ENCODE measurements at regions not wholly inside any gene's neighbourhood (a gene's known extent, or its start where the extent isn't known, plus 50 kb on each side); places are given as distances from the start of the nearest gene placed in this dataset.

DNA sequence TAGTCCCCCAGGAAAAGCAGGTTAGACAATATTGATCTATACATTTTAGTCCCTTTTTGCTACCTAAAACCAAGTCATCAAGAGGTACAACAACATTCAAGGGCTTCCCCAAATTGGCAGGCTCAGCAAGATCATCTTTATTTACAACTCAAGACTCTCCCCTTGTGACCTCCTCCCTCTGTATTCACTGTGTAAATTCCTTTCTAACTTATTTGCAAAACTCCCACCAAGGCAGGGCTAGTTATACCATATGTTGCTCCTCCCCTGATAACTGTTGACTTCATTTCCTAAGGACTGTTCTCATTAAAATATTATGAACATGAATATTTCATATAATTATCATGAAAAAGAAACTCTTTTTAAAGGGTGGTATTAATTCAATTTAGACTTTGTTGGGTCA is 275.6 kb downstream of the DTHD1 start:
- H3K4me3 ChIP-seq (replicated peaks in 1 of 2; ENCODE audit: low read depth in 2 of 2, low read length in 2 of 2), result no peak overlapping the region
- no peak for DNase-seq (ENCODE audit: low read depth in 2 of 2)
- TF ChIP-seq, protein P1, sequence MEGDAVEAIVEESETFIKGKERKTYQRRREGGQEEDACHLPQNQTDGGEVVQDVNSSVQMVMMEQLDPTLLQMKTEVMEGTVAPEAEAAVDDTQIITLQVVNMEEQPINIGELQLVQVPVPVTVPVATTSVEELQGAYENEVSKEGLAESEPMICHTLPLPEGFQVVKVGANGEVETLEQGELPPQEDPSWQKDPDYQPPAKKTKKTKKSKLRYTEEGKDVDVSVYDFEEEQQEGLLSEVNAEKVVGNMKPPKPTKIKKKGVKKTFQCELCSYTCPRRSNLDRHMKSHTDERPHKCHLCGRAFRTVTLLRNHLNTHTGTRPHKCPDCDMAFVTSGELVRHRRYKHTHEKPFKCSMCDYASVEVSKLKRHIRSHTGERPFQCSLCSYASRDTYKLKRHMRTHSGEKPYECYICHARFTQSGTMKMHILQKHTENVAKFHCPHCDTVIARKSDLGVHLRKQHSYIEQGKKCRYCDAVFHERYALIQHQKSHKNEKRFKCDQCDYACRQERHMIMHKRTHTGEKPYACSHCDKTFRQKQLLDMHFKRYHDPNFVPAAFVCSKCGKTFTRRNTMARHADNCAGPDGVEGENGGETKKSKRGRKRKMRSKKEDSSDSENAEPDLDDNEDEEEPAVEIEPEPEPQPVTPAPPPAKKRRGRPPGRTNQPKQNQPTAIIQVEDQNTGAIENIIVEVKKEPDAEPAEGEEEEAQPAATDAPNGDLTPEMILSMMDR (IDR thresholded peaks at IDR 0.05; ENCODE audit: low read depth, low read length), result no peak

DNA sequence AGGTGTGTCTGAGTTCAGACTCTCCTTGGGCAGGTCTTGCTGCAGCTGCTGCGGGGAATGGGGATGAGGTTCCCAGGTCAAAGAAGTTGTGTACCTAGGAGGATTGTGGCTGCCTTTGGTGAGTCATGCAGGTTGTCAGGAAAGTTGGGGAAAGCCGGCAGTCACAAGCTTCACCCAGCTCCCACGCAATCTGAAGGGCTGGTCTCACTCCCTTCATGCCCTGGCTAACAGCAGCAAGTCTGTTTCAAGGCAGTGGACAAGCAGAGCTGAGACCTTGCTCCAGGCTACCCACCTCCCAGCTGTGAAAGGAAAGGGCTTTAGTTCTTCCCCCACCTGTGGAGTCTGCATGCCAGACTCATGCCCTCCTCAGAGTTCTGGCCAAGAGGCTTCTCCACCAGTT is 287.2 kb downstream of the DTHD1 start:
- H3K4me3 ChIP-seq (replicated peaks in 1 of 2; ENCODE audit: low read depth in 2 of 2, low read length in 2 of 2), result no peak overlapping the region
- no peak for DNase-seq (ENCODE audit: low read depth in 2 of 2)
- TF ChIP-seq, protein P1 (IDR thresholded peaks at IDR 0.05; ENCODE audit: low read depth, low read length), result no peak

DNA sequence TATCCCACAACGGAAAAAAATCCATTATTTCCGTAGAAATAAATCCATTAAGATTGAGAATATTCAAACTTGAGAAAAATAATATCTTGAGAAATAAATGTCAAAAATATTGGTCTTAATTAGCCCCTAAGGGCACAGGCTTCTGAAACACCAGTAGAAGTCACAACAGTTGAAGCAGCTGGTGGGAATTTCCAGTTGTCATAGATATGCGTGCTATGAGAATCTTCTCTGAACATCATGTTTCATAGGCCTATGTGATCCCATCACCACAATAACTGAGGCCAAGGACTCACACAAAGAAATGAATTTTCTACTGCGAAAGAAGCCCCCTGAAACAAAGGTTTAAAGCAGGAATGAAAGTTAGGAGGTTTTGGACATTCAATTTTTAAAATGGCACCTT is 292.0 kb downstream of the DTHD1 start:
- no peak overlapping the region for H3K4me3 ChIP-seq (replicated peaks in 1 of 2; ENCODE audit: low read depth in 2 of 2, low read length in 2 of 2)
- TF ChIP-seq, protein P1 (IDR thresholded peaks at IDR 0.05; ENCODE audit: low read depth, low read length), result no peak
- no peak for DNase-seq (ENCODE audit: low read depth in 2 of 2)

DNA sequence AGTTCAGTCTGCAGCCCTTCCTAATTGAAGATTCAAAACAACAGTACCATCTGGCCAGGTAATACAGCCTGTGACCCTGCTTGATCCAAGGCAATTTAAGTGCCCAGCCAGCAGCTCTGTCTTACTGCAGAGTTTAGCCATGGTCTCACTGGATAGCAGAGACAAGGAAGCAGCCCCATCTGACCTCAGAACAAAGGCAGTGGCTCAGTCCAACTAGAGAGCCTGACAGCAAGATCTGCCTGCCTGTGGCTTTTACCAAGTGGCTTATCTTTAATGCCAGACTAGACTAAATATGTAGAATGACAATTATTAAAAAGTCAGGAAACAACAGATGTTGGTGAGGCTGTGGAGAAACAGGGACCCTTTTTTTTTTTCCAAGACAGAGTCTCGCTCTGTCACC is 293.4 kb downstream of the DTHD1 start:
- H3K4me3 ChIP-seq (replicated peaks in 1 of 2; ENCODE audit: low read depth in 2 of 2, low read length in 2 of 2), result no peak overlapping the region
- TF ChIP-seq, protein P1 (IDR thresholded peaks at IDR 0.05; ENCODE audit: low read depth, low read length), result no peak
- no peak for DNase-seq (ENCODE audit: low read depth in 2 of 2)

DNA sequence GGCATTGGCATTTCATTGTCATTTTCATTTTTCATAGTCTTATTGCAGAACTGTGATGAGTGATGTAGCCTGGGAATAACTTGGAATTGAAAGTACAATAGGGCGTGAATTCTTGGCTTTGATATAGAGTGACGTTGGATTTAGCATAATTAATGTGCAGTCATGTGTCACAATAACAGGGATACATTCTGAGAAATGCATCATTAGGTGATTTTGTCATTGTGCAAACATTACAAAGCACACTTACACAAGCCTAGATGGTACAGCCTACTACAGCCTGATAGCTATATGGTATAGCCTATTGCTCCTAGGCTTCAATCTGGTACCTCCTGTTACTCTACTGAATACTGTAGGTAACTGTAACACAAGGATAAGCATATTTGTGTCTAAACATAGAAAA is 300.8 kb downstream of the DTHD1 start:
- no peak overlapping the region for H3K4me3 ChIP-seq (replicated peaks in 1 of 2; ENCODE audit: low read depth in 2 of 2, low read length in 2 of 2)
- no peak for DNase-seq (ENCODE audit: low read depth in 2 of 2)
- TF ChIP-seq, protein P1 (IDR thresholded peaks at IDR 0.05; ENCODE audit: low read depth, low read length), result no peak

DNA sequence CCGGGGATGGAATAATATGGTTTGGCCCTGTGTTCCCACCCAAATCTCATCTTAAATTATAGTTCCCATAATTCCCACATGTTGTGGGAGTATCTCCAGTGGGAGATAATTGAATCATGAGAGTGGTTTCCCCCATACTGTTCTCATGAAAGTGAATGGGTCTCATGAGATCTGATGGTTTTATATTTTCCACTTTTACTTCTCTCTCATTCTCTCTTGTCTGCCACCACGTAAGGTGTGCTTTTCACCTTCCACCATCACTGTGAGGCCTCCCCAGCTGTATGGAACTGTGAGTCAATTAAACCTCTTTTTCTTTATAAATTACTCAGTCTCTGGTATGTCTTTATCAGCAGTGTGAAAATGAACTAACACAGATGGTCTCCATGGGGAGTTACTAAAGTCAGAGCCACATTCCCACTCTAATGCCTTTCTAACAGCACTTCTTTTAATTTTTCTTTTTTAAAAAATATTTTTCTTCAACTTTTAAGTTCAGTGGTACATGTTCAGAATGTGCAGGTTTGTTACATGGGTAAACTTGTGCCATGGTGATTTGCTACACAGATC is 306.6 kb downstream of the DTHD1 start:
- TF ChIP-seq, protein P1 (IDR thresholded peaks at IDR 0.05; ENCODE audit: low read depth, low read length), result no peak
- DNase-seq (ENCODE audit: low read depth in 2 of 2), result no peak

DNA sequence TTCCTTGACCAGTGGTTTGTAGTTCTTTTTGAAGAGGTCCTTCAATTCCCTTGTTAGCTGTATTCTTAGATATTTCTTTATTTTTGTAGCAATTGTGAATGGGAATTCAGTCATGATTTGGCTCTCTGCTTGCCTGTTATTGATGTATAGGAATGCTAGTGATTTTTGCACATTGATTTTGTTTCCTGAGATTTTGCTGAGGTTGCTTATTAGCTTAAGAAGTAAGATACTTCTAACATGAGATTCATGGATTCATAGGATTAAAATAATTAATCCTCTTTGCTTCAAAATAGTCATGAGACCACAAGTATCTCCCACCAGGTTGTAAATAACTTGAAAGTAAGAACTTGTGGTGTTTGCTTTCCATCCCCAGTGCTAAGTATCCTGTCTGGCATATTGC is 308.9 kb downstream of the DTHD1 start:
- H3K4me3 ChIP-seq (replicated peaks in 1 of 2; ENCODE audit: low read depth in 2 of 2, low read length in 2 of 2), result no peak overlapping the region
- TF ChIP-seq, protein P1 (IDR thresholded peaks at IDR 0.05; ENCODE audit: low read depth, low read length), result no peak
- no peak for DNase-seq (ENCODE audit: low read depth in 2 of 2)

More for the DNA sequence above, 306.6 kb downstream of the DTHD1 start:
- H3K4me3 ChIP-seq (replicated peaks in 1 of 2; ENCODE audit: low read depth in 2 of 2, low read length in 2 of 2), result no peak overlapping the region
